Activated CD8-positive, alpha-beta memory T cell treated with anti-CD3 and anti-CD28 coated beads, Interleukin-2, amount 50 U/mL, for 1 hour (primary cell): ENCODE measurements at regions not wholly inside any gene's neighbourhood (a gene's known extent, or its start where the extent isn't known, plus 50 kb on each side); places are given as distances from the start of the nearest gene placed in this dataset.

Experiments used
- DNase-seq: peaks from one replicate; pipeline ENCODE4 v3.0.0-alpha.2; 2020; ENCODE audit errors: extremely low read depth

GRCh38 chr6:163809364-163809763 is 394.8 kb downstream of the QKI start:
- DNase-seq: no peak

GRCh38 chr6:163808871-163809270 is 394.4 kb downstream of the QKI start:
- no peak for DNase-seq

GRCh38 chr6:163808231-163808630 is 393.7 kb downstream of the QKI start:
- no peak for DNase-seq

GRCh38 chr6:163806755-163807499 is 392.4 kb downstream of the QKI start:
- DNase-seq: no peak

- DNase-seq: no peak
Observed at GRCh38 chr6:163804991-163805390, 390.5 kb downstream of the QKI start.

GRCh38 chr6:163802267-163802666 is 387.7 kb downstream of the QKI start:
- DNase-seq: no peak

GRCh38 chr6:163797296-163797845 is 382.9 kb downstream of the QKI start:
- DNase-seq: no peak

- DNase-seq: no peak
Observed at GRCh38 chr6:163793011-163793983, 378.8 kb downstream of the QKI start.

- DNase-seq: no peak
Observed at GRCh38 chr6:163790266-163790840, 375.8 kb downstream of the QKI start.

GRCh38 chr6:163789199-163789810 is 374.8 kb downstream of the QKI start:
- no peak for DNase-seq

- no peak for DNase-seq
Observed at GRCh38 chr6:163786995-163787671, 372.6 kb downstream of the QKI start.

GRCh38 chr6:163782436-163783003 is 368.0 kb downstream of the QKI start:
- DNase-seq: no peak

- no peak for DNase-seq
Observed at GRCh38 chr6:163780994-163781393, 366.5 kb downstream of the QKI start.

GRCh38 chr6:163779727-163780284 is 365.3 kb downstream of the QKI start:
- no peak for DNase-seq

- DNase-seq: no peak
Observed at GRCh38 chr6:163777716-163778115, 363.2 kb downstream of the QKI start.

- no peak for DNase-seq
Observed at GRCh38 chr6:163776906-163777686, 362.6 kb downstream of the QKI start.

GRCh38 chr6:163776196-163776905 is 361.8 kb downstream of the QKI start:
- DNase-seq: no peak

GRCh38 chr6:163775313-163775712 is 360.8 kb downstream of the QKI start:
- no peak for DNase-seq

GRCh38 chr6:163774485-163774884 is 360.0 kb downstream of the QKI start:
- no peak for DNase-seq
